ENCODE measurements at regions not wholly inside any gene's neighbourhood (a gene's known extent, or its start where the extent isn't known, plus 50 kb on each side); places are given as distances from the start of the nearest gene placed in this dataset.

- H3K36me3 ChIP-seq (ENCODE audit: control insufficient read depth, insufficient read depth, low read length), result no peaks in the 10 kb centered on the region
These were observed 65.4 kb downstream of the DACT1 start for GRCh38 chr14:58703161-58703506.

DNA sequence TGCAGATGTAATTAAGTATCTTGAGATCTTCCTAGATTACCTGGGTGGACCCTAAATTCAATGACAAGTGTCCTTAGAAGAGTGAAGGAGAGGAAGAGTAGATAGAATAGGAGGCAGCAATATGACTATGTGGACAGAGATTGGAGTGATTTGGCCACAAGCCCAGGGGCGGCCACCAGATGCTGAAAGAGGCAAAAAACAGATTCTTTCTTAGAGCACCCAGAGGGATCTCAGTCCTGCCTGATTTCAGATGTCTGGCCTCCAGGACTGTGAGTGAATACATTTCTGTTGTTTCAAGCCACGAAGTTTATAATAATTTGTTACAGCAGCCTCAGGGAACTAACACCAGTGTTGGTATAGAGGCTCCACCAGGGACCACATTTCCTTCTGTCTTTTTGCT is 67.3 kb downstream of the DACT1 start:
- no peak overlapping the region for H3K4me3 ChIP-seq (replicated peaks; ENCODE audit: low read depth, low read length)
- DNase-seq (ENCODE audit: extremely low read depth, insufficient read length), result no peak
- no peaks in the 10 kb centered on the region for H3K36me3 ChIP-seq (ENCODE audit: control insufficient read depth, insufficient read depth, low read length)
- H3K27me3 ChIP-seq (replicated peaks; ENCODE audit: control insufficient read depth, insufficient read depth, low read length), result no peaks in the 10 kb centered on the region
- TF ChIP-seq, protein P1, sequence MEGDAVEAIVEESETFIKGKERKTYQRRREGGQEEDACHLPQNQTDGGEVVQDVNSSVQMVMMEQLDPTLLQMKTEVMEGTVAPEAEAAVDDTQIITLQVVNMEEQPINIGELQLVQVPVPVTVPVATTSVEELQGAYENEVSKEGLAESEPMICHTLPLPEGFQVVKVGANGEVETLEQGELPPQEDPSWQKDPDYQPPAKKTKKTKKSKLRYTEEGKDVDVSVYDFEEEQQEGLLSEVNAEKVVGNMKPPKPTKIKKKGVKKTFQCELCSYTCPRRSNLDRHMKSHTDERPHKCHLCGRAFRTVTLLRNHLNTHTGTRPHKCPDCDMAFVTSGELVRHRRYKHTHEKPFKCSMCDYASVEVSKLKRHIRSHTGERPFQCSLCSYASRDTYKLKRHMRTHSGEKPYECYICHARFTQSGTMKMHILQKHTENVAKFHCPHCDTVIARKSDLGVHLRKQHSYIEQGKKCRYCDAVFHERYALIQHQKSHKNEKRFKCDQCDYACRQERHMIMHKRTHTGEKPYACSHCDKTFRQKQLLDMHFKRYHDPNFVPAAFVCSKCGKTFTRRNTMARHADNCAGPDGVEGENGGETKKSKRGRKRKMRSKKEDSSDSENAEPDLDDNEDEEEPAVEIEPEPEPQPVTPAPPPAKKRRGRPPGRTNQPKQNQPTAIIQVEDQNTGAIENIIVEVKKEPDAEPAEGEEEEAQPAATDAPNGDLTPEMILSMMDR (IDR thresholded peaks at IDR 0.05; ENCODE audit: insufficient read depth, low read length, poor library complexity, severe bottlenecking), result no peak

More at GRCh38 chr14:58703161-58703506, 65.4 kb downstream of the DACT1 start:
- Histone ChIP-seq H3K4me3 (replicated peaks; ENCODE audit: low read depth, low read length) (no peak overlapping the region), H3K27me3 (replicated peaks; ENCODE audit: control insufficient read depth, insufficient read depth, low read length) (no peaks in the 10 kb centered on the region)
- DNase-seq (ENCODE audit: extremely low read depth, insufficient read length), result no peak
- TF ChIP-seq, protein P1 (IDR thresholded peaks at IDR 0.05; ENCODE audit: insufficient read depth, low read length, poor library complexity, severe bottlenecking), result no peak

DNA sequence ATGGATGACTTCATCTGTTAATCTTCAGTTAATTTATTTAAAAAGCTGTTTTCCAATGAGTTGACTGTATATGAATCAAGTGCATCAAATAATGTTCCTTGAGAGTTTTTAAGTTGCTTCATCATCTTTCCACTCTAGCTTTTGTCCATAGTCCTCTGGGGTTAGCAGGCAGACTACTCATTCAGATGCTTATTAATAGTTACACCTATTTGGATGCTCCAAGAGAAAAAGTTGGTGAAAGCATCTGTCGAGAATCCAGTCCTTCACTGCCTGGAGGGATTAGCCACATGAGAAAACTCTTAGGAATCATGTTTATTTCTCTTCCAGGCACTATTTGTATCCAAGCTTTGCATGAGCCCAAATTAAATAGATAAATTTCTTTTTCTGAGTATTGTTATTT is 70.2 kb downstream of the DACT1 start:
- H3K27me3 ChIP-seq (replicated peaks; ENCODE audit: control insufficient read depth, insufficient read depth, low read length), result no peaks in the 10 kb centered on the region
- no peak overlapping the region for H3K4me3 ChIP-seq (replicated peaks; ENCODE audit: low read depth, low read length)
- DNase-seq (ENCODE audit: extremely low read depth, insufficient read length), result no peak
- H3K36me3 ChIP-seq (ENCODE audit: control insufficient read depth, insufficient read depth, low read length), result no peaks in the 10 kb centered on the region
- TF ChIP-seq, protein P1 (IDR thresholded peaks at IDR 0.05; ENCODE audit: insufficient read depth, low read length, poor library complexity, severe bottlenecking), result no peak

DNA sequence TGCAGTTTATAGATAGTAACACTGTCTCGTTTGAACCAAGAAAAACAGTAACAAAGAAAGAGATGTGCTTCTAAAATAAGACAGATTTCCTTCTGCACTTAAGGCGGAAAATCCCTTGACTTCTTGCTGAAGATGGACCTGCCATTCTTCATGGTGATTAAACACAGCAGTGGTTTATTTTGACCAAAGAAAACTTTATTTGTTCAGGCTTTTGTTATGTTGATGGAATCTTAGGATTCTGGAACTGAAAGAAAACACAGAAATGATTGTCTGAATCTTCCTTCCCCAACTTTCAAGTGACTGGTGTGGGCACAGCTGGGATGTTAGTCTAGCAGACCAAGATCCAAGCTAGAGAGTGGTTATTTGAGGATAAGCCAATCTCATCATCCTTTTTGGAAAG is 72.2 kb downstream of the DACT1 start:
- TF ChIP-seq, protein P1 (IDR thresholded peaks at IDR 0.05; ENCODE audit: insufficient read depth, low read length, poor library complexity, severe bottlenecking), result no peak
- Histone ChIP-seq H3K27me3 (replicated peaks; ENCODE audit: control insufficient read depth, insufficient read depth, low read length) (no peaks in the 10 kb centered on the region), H3K36me3 (ENCODE audit: control insufficient read depth, insufficient read depth, low read length) (no peaks in the 10 kb centered on the region), H3K4me3 (replicated peaks; ENCODE audit: low read depth, low read length) (no peak overlapping the region)
- DNase-seq (ENCODE audit: extremely low read depth, insufficient read length), result no peak

GRCh38 chr14:58711382-58711781 is 73.6 kb downstream of the DACT1 start:
- TF ChIP-seq, protein P1 (IDR thresholded peaks at IDR 0.05; ENCODE audit: insufficient read depth, low read length, poor library complexity, severe bottlenecking), result no peak
- H3K4me3 ChIP-seq (replicated peaks; ENCODE audit: low read depth, low read length), result no peak overlapping the region
- no peaks in the 10 kb centered on the region for H3K27me3 ChIP-seq (replicated peaks; ENCODE audit: control insufficient read depth, insufficient read depth, low read length)
- no peak for DNase-seq (ENCODE audit: extremely low read depth, insufficient read length)
- H3K36me3 ChIP-seq (ENCODE audit: control insufficient read depth, insufficient read depth, low read length), result no peaks in the 10 kb centered on the region

- Histone ChIP-seq H3K4me3 (replicated peaks; ENCODE audit: low read depth, low read length) (no peak overlapping the region), H3K36me3 (ENCODE audit: control insufficient read depth, insufficient read depth, low read length) (no peaks in the 10 kb centered on the region), H3K27me3 (replicated peaks; ENCODE audit: control insufficient read depth, insufficient read depth, low read length) (no peaks in the 10 kb centered on the region)
- DNase-seq (ENCODE audit: extremely low read depth, insufficient read length), result no peak
- TF ChIP-seq, protein P1 (IDR thresholded peaks at IDR 0.05; ENCODE audit: insufficient read depth, low read length, poor library complexity, severe bottlenecking), result no peak
These were observed 74.6 kb downstream of the DACT1 start for GRCh38 chr14:58712357-58712756.
